GM12878 (cell line): ENCODE measurements at regions not wholly inside any gene's neighbourhood (a gene's known extent, or its start where the extent isn't known, plus 50 kb on each side); places are given as distances from the start of the nearest gene placed in this dataset.

Source experiments
- BACH1 ChIP-seq: fragments of 450-650 bp; IDR thresholded peaks from 2 replicates; pipeline ENCODE4 v1.6.1; 2017; ENCODE audit warnings: mild to moderate bottlenecking, borderline replicate concordance
- EP300 ChIP-seq, 2 experiments: fragments of 150-350 bp in 1 of 2; IDR thresholded peaks; 2 replicates each; pipeline ENCODE4 v1.6.1; 2011 to 2012; ENCODE audit warnings: low read depth in 2 of 2, low read length in 2 of 2, borderline replicate concordance in 1 of 2, improper control_type of control experiment in 1 of 2, inconsistent platforms in 1 of 2; ENCODE audit not compliant: control insufficient read depth in 1 of 2
- HDAC2 ChIP-seq: fragments of 200-600 bp; sonication (generic); IDR thresholded peaks from 2 replicates; pipeline ENCODE4 v1.6.1; 2017
- PAX8 ChIP-seq: fragments of 450-650 bp; IDR thresholded peaks from 2 replicates; pipeline ENCODE4 v1.6.1; 2017; ENCODE audit warnings: mild to moderate bottlenecking, moderate library complexity
- POLR2A ChIP-seq: IDR thresholded peaks from 2 replicates; pipeline ENCODE4 v1.6.1; 2011; ENCODE audit warnings: low read depth, mild to moderate bottlenecking, low read length
- POLR2AphosphoS5 ChIP-seq: IDR thresholded peaks from 2 replicates; pipeline ENCODE4 v1.6.1; 2011; ENCODE audit warnings: mild to moderate bottlenecking, low read length, inconsistent platforms
- TF ChIP-seq, protein P1 (sequence below): fragments of 450-650 bp; formaldehyde crosslinking; IDR thresholded peaks from 2 replicates; pipeline ENCODE4 v1.4.0; 2022; ENCODE audit warnings: mild to moderate bottlenecking, moderate library complexity
- TF ChIP-seq, protein P2 (sequence below), 3 experiments: IDR thresholded peaks in 2 of 3; conservative IDR thresholded peaks in 1 of 3; 2 replicates each; pipeline ENCODE4 v1.5.1; 2011; ENCODE audit warnings: low read depth in 3 of 3, low read length in 3 of 3, mild to moderate bottlenecking in 3 of 3, control low read depth in 2 of 3, moderate library complexity in 2 of 3, inconsistent platforms in 1 of 3, mixed read lengths in 1 of 3; ENCODE audit not compliant: control insufficient read depth in 2 of 3, insufficient read depth in 1 of 3; ENCODE audit errors: extremely low read depth in 1 of 3
- TF ChIP-seq, protein P3 (sequence below): IDR thresholded peaks from 2 replicates; pipeline ENCODE4 v1.6.1; 2011; ENCODE audit warnings: borderline replicate concordance, low read depth, mild to moderate bottlenecking, moderate library complexity, mixed read lengths, low read length; ENCODE audit not compliant: insufficient read depth; ENCODE audit errors: extremely low read length

DNA sequence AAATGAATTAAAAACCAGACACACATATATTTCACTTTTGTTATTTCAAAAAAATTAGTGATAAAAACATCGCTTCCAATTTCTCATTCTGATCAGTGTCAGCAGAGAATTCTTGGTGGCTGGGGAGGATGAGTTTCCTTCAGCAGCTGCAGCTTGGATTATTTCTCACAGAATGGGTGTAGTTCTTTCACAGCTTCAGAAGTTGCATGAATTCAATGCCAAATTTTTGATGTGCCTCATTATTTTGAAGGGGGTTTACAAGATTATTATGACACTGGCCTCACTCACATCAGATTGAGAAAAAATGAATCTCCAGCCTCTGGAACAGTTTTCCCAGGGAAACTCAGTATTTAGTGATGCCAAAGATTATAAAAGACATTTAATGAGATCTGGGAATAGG, 184.9 kb upstream of the WDFY3 start:
- TF ChIP-seq POLR2A: no peak
- TF ChIP-seq, protein P1, sequence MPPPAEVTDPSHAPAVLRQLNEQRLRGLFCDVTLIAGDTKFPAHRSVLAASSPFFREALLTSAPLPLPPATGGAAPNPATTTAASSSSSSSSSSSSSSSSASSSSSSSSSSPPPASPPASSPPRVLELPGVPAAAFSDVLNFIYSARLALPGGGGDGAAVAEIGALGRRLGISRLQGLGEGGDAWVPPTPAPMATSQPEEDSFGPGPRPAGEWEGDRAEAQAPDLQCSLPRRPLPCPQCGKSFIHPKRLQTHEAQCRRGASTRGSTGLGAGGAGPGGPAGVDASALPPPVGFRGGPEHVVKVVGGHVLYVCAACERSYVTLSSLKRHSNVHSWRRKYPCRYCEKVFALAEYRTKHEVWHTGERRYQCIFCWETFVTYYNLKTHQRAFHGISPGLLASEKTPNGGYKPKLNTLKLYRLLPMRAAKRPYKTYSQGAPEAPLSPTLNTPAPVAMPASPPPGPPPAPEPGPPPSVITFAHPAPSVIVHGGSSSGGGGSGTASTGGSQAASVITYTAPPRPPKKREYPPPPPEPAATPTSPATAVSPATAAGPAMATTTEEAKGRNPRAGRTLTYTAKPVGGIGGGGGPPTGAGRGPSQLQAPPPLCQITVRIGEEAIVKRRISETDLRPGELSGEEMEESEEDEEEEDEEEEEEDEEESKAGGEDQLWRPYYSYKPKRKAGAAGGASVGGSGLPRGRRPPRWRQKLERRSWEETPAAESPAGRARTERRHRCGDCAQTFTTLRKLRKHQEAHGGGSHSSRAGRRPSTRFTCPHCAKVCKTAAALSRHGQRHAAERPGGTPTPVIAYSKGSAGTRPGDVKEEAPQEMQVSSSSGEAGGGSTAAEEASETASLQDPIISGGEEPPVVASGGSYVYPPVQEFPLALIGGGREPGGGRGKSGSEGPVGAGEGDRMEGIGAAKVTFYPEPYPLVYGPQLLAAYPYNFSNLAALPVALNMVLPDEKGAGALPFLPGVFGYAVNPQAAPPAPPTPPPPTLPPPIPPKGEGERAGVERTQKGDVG (CRISPR knock-in tag): no peak
- TF ChIP-seq HDAC2: no peak
- TF ChIP-seq, protein P2, sequence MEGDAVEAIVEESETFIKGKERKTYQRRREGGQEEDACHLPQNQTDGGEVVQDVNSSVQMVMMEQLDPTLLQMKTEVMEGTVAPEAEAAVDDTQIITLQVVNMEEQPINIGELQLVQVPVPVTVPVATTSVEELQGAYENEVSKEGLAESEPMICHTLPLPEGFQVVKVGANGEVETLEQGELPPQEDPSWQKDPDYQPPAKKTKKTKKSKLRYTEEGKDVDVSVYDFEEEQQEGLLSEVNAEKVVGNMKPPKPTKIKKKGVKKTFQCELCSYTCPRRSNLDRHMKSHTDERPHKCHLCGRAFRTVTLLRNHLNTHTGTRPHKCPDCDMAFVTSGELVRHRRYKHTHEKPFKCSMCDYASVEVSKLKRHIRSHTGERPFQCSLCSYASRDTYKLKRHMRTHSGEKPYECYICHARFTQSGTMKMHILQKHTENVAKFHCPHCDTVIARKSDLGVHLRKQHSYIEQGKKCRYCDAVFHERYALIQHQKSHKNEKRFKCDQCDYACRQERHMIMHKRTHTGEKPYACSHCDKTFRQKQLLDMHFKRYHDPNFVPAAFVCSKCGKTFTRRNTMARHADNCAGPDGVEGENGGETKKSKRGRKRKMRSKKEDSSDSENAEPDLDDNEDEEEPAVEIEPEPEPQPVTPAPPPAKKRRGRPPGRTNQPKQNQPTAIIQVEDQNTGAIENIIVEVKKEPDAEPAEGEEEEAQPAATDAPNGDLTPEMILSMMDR (IDR thresholded peaks at IDR 0.05 in 2 of 3, conservative IDR thresholded peaks at IDR 0.05 in 1 of 3; ENCODE audit: control insufficient read depth in 2 of 3, extremely low read depth in 1 of 3, insufficient read depth in 1 of 3, low read depth in 3 of 3, low read length in 3 of 3): no peak
- TF ChIP-seq PAX8: no peak
- TF ChIP-seq EP300 (IDR thresholded peaks at IDR 0.05; ENCODE audit: borderline replicate concordance in 1 of 2, control insufficient read depth in 1 of 2, low read depth in 2 of 2, low read length in 2 of 2): no peak
- TF ChIP-seq, protein P3, sequence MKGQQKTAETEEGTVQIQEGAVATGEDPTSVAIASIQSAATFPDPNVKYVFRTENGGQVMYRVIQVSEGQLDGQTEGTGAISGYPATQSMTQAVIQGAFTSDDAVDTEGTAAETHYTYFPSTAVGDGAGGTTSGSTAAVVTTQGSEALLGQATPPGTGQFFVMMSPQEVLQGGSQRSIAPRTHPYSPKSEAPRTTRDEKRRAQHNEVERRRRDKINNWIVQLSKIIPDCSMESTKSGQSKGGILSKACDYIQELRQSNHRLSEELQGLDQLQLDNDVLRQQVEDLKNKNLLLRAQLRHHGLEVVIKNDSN: no peak
- no peak for TF ChIP-seq POLR2AphosphoS5
- TF ChIP-seq BACH1: no peak
